HFF-Myc (cell line): ENCODE measurements at regions not wholly inside any gene's neighbourhood (a gene's known extent, or its start where the extent isn't known, plus 50 kb on each side); places are given as distances from the start of the nearest gene placed in this dataset.

Experiments
- DNase-seq: peaks from one replicate; pipeline ENCODE4 v3.0.0-alpha.2; 2011; ENCODE audit warnings: low read depth; ENCODE audit errors: extremely low read depth
- H3K4me3 ChIP-seq: replicated peaks from 2 replicates; pipeline ENCODE4 v1.5.1; 2011; ENCODE audit warnings: low read depth, mild to moderate bottlenecking, control low read depth, low read length
- CTCF ChIP-seq: IDR thresholded peaks from 2 replicates; pipeline ENCODE4 v1.5.1; 2012; ENCODE audit warnings: mild to moderate bottlenecking, low read depth, low read length, control low read depth; ENCODE audit errors: missing control alignments

- no peak for TF ChIP-seq CTCF
- H3K4me3 ChIP-seq: no peak overlapping the region
- no peak for DNase-seq
These were observed 140.7 kb upstream of the LYZL2 start for GRCh38 chr10:30770229-30770628.

- DNase-seq: no peak
- no peak for TF ChIP-seq CTCF
- H3K4me3 ChIP-seq: no peak overlapping the region
These were observed 139.8 kb upstream of the LYZL2 start for GRCh38 chr10:30769361-30769760.

GRCh38 chr10:30765616-30766015 is 136.1 kb upstream of the LYZL2 start:
- TF ChIP-seq CTCF: no peak
- no peak overlapping the region for H3K4me3 ChIP-seq
- no peak for DNase-seq

- DNase-seq: no peak
- TF ChIP-seq CTCF: no peak
- H3K4me3 ChIP-seq: no peak overlapping the region
These were observed 135.6 kb upstream of the LYZL2 start for GRCh38 chr10:30765022-30765615.

GRCh38 chr10:30763918-30764317 is 134.4 kb upstream of the LYZL2 start:
- DNase-seq: no peak
- no peak overlapping the region for H3K4me3 ChIP-seq
- no peak for TF ChIP-seq CTCF

GRCh38 chr10:30762620-30763019 is 133.1 kb upstream of the LYZL2 start:
- DNase-seq: no peak
- no peak overlapping the region for H3K4me3 ChIP-seq
- TF ChIP-seq CTCF: no peak

- no peak for DNase-seq
- no peak for TF ChIP-seq CTCF
- H3K4me3 ChIP-seq: no peak overlapping the region
These were observed 129.9 kb upstream of the LYZL2 start for GRCh38 chr10:30759423-30759822.
